ENCODE measurements at regions not wholly inside any gene's neighbourhood (a gene's known extent, or its start where the extent isn't known, plus 50 kb on each side); places are given as distances from the start of the nearest gene placed in this dataset.

- Histone ChIP-seq H3K4me3 (ENCODE audit: low read depth, low read length) (no peak overlapping the region), H3K4me1 (no peaks in the 10 kb centered on the region), H3K36me3 (ENCODE audit: control insufficient read depth, insufficient read depth, low read length) (no peaks in the 10 kb centered on the region), H3K9me3 (no peaks in the 10 kb centered on the region), H3K27me3 (replicated peaks; ENCODE audit: control insufficient read depth, insufficient read depth, low read length) (no peaks in the 10 kb centered on the region)
- intact Hi-C loops (cut with micrococcal nuclease; ENCODE audit: unreplicated experiment): no loop called here
- CTCF ChIA-PET: no interaction called here
- H3K4me3 Mint-ChIP-seq (ENCODE audit: unreplicated experiment): no peak overlapping the region
- no TSS peak for BruUV-seq (replicated peaks)
- H3K9me3 Mint-ChIP-seq (ENCODE audit: unreplicated experiment): no peaks in the 10 kb centered on the region
- no peaks in the 10 kb centered on the region for H3K36me3 Mint-ChIP-seq (ENCODE audit: insufficient read depth, unreplicated experiment)
- peaks cover 4% of the 10 kb centered on the region for H3K27me3 Mint-ChIP-seq (ENCODE audit: insufficient read depth, unreplicated experiment)
- H3K27ac Mint-ChIP-seq (ENCODE audit: unreplicated experiment): no peak overlapping the region
- H3K4me1 Mint-ChIP-seq (ENCODE audit: low read depth, unreplicated experiment): no peaks in the 10 kb centered on the region
- POLR2A ChIA-PET: no interaction called here
- TF ChIP-seq, protein P1, sequence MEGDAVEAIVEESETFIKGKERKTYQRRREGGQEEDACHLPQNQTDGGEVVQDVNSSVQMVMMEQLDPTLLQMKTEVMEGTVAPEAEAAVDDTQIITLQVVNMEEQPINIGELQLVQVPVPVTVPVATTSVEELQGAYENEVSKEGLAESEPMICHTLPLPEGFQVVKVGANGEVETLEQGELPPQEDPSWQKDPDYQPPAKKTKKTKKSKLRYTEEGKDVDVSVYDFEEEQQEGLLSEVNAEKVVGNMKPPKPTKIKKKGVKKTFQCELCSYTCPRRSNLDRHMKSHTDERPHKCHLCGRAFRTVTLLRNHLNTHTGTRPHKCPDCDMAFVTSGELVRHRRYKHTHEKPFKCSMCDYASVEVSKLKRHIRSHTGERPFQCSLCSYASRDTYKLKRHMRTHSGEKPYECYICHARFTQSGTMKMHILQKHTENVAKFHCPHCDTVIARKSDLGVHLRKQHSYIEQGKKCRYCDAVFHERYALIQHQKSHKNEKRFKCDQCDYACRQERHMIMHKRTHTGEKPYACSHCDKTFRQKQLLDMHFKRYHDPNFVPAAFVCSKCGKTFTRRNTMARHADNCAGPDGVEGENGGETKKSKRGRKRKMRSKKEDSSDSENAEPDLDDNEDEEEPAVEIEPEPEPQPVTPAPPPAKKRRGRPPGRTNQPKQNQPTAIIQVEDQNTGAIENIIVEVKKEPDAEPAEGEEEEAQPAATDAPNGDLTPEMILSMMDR (IDR thresholded peaks at IDR 0.05; ENCODE audit: insufficient read depth in 1 of 2, low read depth in 1 of 2, low read length in 1 of 2, severe bottlenecking in 1 of 2, unreplicated experiment in 1 of 2): no peak
- no peak for DNase-seq
These were observed 1680.3 kb upstream of the PIK3C3 start for GRCh38 chr18:40274618-40275196.

- H3K9me3 ChIP-seq: no peaks in the 10 kb centered on the region
- POLR2A ChIA-PET: no interaction called here
- H3K27ac Mint-ChIP-seq (ENCODE audit: unreplicated experiment): no peak overlapping the region
- no peaks in the 10 kb centered on the region for H3K4me1 ChIP-seq
- H3K27me3 Mint-ChIP-seq (ENCODE audit: insufficient read depth, unreplicated experiment): peaks cover 4% of the 10 kb centered on the region
- H3K4me3 ChIP-seq (ENCODE audit: low read depth, low read length): no peak overlapping the region
- H3K36me3 Mint-ChIP-seq (ENCODE audit: insufficient read depth, unreplicated experiment): no peaks in the 10 kb centered on the region
- H3K36me3 ChIP-seq (ENCODE audit: control insufficient read depth, insufficient read depth, low read length): no peaks in the 10 kb centered on the region
- H3K4me1 Mint-ChIP-seq (ENCODE audit: low read depth, unreplicated experiment): no peaks in the 10 kb centered on the region
- DNase-seq: no peak
- CTCF ChIA-PET: no interaction called here
- no peak overlapping the region for H3K4me3 Mint-ChIP-seq (ENCODE audit: unreplicated experiment)
- TF ChIP-seq, protein P1 (IDR thresholded peaks at IDR 0.05; ENCODE audit: insufficient read depth in 1 of 2, low read depth in 1 of 2, low read length in 1 of 2, severe bottlenecking in 1 of 2, unreplicated experiment in 1 of 2): no peak
- BruUV-seq (replicated peaks): no TSS peak
- intact Hi-C loops (cut with micrococcal nuclease; ENCODE audit: unreplicated experiment): no loop called here
- no peaks in the 10 kb centered on the region for H3K27me3 ChIP-seq (replicated peaks; ENCODE audit: control insufficient read depth, insufficient read depth, low read length)
- H3K9me3 Mint-ChIP-seq (ENCODE audit: unreplicated experiment): no peaks in the 10 kb centered on the region
These were observed 1682.3 kb upstream of the PIK3C3 start for GRCh38 chr18:40272630-40273231.

DNA sequence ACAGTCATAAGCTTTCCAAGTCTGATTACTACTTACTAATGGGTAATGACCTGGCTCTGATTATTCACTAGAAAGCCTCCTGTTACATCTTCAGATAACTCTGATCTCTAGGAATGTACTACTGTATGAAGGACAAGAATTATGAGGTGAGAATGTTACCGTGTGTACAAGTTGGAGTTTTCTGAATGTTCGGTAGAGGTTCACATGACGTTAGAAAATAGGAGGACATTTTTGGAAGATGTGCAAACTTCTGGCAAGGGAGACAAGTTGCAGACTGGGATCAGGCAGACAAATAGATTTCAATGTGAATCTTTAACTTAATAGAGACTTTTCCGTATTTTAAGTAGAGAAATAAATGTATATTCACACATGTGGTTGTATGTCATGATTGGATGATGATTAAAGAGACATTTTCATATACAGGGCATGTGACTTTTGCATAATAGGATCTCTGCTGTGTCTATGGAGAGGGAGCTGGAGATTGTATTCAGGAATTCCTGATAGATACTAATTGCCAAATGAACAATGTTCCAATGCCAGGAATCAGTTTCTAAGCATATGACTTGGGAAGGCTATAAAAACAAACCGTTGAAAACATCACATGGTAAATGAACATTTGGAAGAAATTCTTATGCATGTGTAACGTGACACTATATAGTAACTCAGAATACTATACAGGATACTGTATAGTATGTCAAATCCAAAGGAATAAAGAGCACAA lies 1695.8 kb upstream of the PIK3C3 start:
- Mint-ChIP-seq H3K27me3 (ENCODE audit: insufficient read depth, unreplicated experiment) (peaks cover 2% of the 10 kb centered on the region), H3K9me3 (ENCODE audit: unreplicated experiment) (no peaks in the 10 kb centered on the region), H3K27ac (ENCODE audit: unreplicated experiment) (no peak overlapping the region), H3K4me3 (ENCODE audit: unreplicated experiment) (no peak overlapping the region), H3K4me1 (ENCODE audit: low read depth, unreplicated experiment) (no peaks in the 10 kb centered on the region), H3K36me3 (ENCODE audit: insufficient read depth, unreplicated experiment) (no peaks in the 10 kb centered on the region)
- POLR2A ChIA-PET: no interaction called here
- H3K27me3 ChIP-seq (replicated peaks; ENCODE audit: control insufficient read depth, insufficient read depth, low read length): no peaks in the 10 kb centered on the region
- BruUV-seq (replicated peaks): no TSS peak
- H3K9me3 ChIP-seq: no peaks in the 10 kb centered on the region
- DNase-seq: no peak
- no peaks in the 10 kb centered on the region for H3K4me1 ChIP-seq
- CTCF ChIA-PET: no interaction called here
- H3K4me3 ChIP-seq (ENCODE audit: low read depth, low read length): no peak overlapping the region
- intact Hi-C loops (cut with micrococcal nuclease; ENCODE audit: unreplicated experiment): no loop called here
- no peaks in the 10 kb centered on the region for H3K36me3 ChIP-seq (ENCODE audit: control insufficient read depth, insufficient read depth, low read length)
- TF ChIP-seq, protein P1 (IDR thresholded peaks at IDR 0.05; ENCODE audit: insufficient read depth in 1 of 2, low read depth in 1 of 2, low read length in 1 of 2, severe bottlenecking in 1 of 2, unreplicated experiment in 1 of 2): no peak

Measured in Caco-2 (cell line).